Cardiac muscle cell (in vitro differentiated cells and primary cell): ENCODE measurements at regions not wholly inside any gene's neighbourhood (a gene's known extent, or its start where the extent isn't known, plus 50 kb on each side); places are given as distances from the start of the nearest gene placed in this dataset.
A peak's percentile ranks its signal among the peaks of the same experiment; 100 is the strongest.

ENCODE experiments used
- DNase-seq, 2 donors: peaks; one replicate each; pipeline versions ENCODE4 v3.0.0 to v3.0.0-alpha.2; 2010 to 2017; ENCODE audit warnings: low read depth in 1 of 2, low spot score in 1 of 2
- H3K27ac ChIP-seq: fragments of 200-600 bp; sonication (generic); 2 replicates; pipeline ENCODE4 v1.5.1; 2016
- H3K27me3 ChIP-seq: fragments of 200-600 bp; sonication (generic); 2 replicates; pipeline ENCODE4 v1.6.0; 2016; ENCODE audit warnings: control low read depth
- H3K36me3 ChIP-seq: fragments of 200-600 bp; sonication (generic); 2 replicates; pipeline ENCODE4 v1.5.1; 2016; ENCODE audit warnings: control low read depth
- H3K4me1 ChIP-seq: fragments of 200-600 bp; sonication (generic); 2 replicates; pipeline ENCODE4 v1.8.1; 2017; ENCODE audit warnings: low read depth, mild to moderate bottlenecking, mixed run types
- H3K4me3 ChIP-seq: fragments of 200-600 bp; sonication (generic); 2 replicates; pipeline ENCODE4 v1.5.1; 2016; ENCODE audit warnings: mild to moderate bottlenecking
- H3K9me3 ChIP-seq: fragments of 200-600 bp; sonication (generic); 2 replicates; pipeline ENCODE4 v1.5.1; 2017; ENCODE audit warnings: low read depth, mild to moderate bottlenecking, control low read depth
- TF ChIP-seq, protein P1 (sequence below): IDR thresholded peaks from 2 replicates; pipeline ENCODE4 v1.5.1; 2012; ENCODE audit warnings: low read depth, mild to moderate bottlenecking, low read length

DNA sequence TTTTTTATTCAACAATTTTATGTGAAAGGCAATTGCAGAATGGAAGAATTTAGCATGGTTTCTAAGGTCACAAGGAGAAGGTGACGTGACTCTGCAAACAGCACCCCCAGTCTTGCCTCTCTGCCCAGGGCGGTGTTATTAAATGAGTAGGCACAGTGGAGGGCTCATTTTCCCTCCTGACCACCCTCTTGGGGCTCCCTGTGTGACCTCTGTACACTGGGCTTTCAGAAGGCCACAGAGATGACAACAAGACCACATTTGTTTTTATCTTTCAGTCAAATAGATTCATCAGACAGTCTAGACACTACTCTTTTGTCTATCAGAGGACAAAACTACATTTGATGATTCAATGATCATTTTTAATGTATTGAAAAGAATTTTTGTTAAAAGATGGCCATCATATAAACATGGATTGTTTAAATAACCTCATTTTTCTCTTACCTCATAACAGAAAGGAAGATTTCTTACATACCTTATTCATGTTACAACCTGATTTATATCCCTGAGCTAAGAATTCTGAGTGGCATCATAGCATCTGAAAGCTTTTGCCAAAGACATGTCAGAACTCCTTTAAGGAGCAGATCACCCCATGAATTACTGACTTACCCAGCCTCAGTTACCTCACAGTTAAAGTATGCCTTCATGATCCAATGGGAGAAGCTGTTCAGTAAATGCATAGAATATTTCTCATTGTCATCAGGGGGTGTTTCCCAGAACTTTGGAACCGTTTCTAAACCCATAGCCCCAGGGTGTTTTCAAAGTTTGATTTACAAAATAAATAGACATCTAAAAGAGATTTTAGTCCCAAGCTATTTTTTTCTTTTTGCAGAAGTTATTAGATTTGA is 184.0 kb upstream of the RFC3 start:
- DNase-seq: peak in 1 of 2 donors; percentile 42
- no peaks in the 10 kb centered on the region for H3K4me1 ChIP-seq
- no peaks in the 10 kb centered on the region for H3K9me3 ChIP-seq
- TF ChIP-seq, protein P1, sequence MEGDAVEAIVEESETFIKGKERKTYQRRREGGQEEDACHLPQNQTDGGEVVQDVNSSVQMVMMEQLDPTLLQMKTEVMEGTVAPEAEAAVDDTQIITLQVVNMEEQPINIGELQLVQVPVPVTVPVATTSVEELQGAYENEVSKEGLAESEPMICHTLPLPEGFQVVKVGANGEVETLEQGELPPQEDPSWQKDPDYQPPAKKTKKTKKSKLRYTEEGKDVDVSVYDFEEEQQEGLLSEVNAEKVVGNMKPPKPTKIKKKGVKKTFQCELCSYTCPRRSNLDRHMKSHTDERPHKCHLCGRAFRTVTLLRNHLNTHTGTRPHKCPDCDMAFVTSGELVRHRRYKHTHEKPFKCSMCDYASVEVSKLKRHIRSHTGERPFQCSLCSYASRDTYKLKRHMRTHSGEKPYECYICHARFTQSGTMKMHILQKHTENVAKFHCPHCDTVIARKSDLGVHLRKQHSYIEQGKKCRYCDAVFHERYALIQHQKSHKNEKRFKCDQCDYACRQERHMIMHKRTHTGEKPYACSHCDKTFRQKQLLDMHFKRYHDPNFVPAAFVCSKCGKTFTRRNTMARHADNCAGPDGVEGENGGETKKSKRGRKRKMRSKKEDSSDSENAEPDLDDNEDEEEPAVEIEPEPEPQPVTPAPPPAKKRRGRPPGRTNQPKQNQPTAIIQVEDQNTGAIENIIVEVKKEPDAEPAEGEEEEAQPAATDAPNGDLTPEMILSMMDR: no peak
- H3K4me3 ChIP-seq: no peak overlapping the region
- H3K27ac ChIP-seq: no peak overlapping the region
- H3K27me3 ChIP-seq: no peaks in the 10 kb centered on the region
- H3K36me3 ChIP-seq: no peaks in the 10 kb centered on the region

DNA sequence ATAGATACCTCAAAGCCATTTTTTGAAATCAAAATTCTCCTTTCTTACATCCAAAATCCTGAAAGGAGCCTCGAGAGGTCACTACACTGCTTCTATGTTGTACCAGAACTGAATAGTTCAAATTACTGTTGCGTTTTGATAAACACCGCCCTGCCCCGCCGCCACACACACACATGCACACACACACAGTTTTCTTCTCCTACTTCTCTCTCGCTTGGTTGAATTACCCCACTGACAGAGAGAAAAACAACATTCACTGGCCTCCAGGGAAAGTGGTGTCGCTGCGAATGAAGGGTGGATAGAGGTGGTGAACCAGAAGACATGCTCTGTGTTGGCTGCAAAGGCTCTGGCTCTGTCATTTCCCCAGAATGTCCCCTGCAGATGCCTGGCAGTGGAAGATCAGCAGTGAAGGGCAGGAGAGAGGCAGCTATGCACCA is 183.4 kb upstream of the RFC3 start:
- no peaks in the 10 kb centered on the region for H3K36me3 ChIP-seq
- no peaks in the 10 kb centered on the region for H3K9me3 ChIP-seq
- peak in 1 of 2 donors; percentile 73 for DNase-seq
- H3K27me3 ChIP-seq: no peaks in the 10 kb centered on the region
- TF ChIP-seq, protein P1: no peak
- no peak overlapping the region for H3K4me3 ChIP-seq
- H3K4me1 ChIP-seq: no peaks in the 10 kb centered on the region
- no peak overlapping the region for H3K27ac ChIP-seq

DNA sequence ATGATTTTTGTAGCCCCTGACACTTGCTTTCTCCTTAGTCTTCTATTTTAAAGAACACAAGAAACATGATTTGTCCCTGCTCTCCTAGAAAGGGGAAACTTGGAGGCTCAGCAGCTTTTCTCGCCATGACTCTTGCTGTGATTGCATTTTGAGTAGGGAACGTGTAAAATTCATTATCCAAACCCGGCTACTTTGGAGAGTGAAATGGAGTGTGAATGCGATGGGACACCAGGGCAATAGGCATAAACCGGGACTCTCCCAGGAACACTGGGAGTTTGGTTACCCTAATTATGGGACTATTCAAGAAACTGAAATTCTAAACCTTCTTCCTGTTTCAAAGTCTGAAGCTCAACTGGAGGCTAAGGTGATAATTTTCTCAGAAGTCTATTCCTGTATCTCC is 181.7 kb upstream of the RFC3 start:
- Histone ChIP-seq H3K27ac (no peak overlapping the region), H3K27me3 (no peaks in the 10 kb centered on the region), H3K36me3 (no peaks in the 10 kb centered on the region), H3K4me1 (no peaks in the 10 kb centered on the region), H3K4me3 (no peak overlapping the region), H3K9me3 (no peaks in the 10 kb centered on the region)
- DNase-seq: no peak
- TF ChIP-seq, protein P1: no peak

DNA sequence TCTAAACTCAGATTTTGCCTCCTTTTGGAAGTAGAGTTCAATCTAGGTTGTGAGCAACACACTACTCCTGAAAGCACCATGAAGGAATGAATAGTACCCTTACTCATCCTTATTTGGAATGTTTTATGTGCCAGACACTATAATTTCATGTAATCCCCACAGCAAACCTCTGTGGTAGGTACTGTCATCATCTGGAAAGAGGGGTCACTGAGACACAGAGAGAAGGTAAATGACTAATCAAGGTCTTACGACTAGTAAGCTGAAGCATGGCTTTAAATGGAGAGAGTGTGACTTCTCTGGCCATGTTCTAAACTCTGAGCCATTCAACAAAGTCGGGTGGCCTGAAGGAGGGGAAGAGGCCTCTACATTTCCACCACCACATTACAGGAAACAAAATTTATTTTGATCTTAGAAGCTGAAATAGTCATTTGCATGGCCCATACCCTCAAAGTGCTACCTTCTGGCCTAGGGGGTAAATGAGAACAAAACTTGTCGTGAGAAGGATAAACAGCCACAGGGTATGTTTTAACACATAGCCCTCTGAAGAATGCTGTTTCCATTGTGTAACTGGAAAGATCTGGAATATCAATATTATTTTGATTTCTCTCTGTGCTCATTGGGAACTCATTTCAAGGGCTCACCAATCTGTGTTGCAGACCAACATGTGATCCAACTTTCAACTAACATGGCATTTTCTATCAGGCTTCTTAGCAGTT is 180.8 kb upstream of the RFC3 start:
- H3K9me3 ChIP-seq: no peaks in the 10 kb centered on the region
- no peak for DNase-seq
- no peaks in the 10 kb centered on the region for H3K4me1 ChIP-seq
- no peak overlapping the region for H3K4me3 ChIP-seq
- no peak overlapping the region for H3K27ac ChIP-seq
- TF ChIP-seq, protein P1: no peak
- H3K27me3 ChIP-seq: no peaks in the 10 kb centered on the region
- H3K36me3 ChIP-seq: no peaks in the 10 kb centered on the region

DNA sequence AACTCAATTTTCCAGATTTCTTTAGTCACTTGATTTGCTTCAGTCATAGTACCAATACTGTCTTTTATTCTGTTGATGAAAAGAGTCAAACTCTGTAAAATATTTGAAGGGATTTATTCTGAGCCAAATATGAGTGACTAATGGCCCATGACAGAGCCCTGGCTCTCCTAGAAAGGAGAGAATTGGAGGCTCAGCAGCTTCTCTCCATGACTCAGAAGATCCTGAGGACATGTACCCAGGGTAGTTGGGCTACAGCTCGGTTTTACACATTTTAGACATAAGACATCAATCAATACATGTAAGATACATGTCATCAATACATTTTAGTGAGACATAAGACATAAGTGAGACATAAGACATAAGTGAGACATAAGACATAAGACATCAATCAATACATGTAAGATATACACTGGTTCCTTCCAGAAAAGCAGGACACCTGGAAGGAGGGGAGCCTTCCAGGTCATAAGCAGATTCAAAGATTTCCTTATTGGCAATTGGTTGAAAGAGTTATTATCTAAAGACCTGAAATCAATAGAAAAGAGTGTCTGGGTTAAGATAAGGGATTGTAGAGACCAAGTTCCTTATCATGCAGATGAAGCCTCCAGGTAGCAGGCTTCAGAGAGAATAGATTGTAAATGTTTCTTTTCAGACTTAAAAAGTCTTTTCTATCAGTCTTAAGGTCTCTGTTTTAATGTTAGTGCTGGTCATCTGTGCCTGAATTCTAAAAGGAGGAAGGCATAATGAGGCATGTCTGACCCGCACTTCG is 179.8 kb upstream of the RFC3 start:
- no peak overlapping the region for H3K27ac ChIP-seq
- H3K36me3 ChIP-seq: no peaks in the 10 kb centered on the region
- no peak overlapping the region for H3K4me3 ChIP-seq
- DNase-seq: peak in 1 of 2 donors; percentile 37
- H3K9me3 ChIP-seq: no peaks in the 10 kb centered on the region
- H3K27me3 ChIP-seq: no peaks in the 10 kb centered on the region
- TF ChIP-seq, protein P1: no peak
- no peaks in the 10 kb centered on the region for H3K4me1 ChIP-seq
